ENCODE measurements at regions not wholly inside any gene's neighbourhood (a gene's known extent, or its start where the extent isn't known, plus 50 kb on each side); places are given as distances from the start of the nearest gene placed in this dataset.

DNA sequence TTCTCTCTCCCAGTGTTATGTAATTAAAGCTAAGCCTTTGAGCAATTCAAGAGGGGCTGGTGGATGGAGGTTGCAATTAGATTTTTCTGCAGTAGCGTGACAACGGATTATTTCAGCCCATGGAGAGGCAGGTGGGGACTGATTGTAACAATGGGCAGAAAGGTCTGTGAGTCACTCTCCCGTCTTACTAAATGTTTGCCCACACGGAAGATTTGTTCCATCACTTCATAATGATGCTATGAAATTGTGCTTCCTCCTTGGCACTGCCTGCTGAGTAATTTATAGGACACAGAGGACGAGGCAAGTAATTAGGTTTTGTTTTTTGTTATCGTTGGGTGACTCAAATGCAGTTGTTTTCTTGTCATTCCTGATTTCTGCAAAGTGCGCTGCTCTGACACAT is 594.5 kb upstream of the DPP6 start:
- DNase-seq: no peak

- DNase-seq: no peak
Observed at GRCh38 chr7:153470004-153470671, 582.1 kb upstream of the DPP6 start.

DNA sequence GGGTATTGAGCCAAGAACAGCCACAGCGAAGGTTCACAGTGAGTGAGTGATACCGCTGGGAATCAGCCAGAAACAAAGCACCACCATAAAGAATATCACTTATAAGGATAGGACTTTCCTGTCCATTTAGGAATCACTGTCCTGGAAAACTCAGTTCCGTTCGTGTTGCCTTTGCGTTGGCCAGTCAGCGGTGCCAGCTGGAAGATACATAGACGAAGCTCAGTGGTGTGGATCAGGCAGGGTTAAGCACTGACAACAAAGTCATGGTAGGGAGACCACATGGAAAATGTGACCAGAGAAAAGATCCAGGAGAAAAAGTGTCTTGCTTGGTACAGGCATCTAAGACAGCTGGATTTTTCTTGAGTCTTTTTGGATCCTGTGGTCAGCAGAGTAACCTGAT is 579.7 kb upstream of the DPP6 start:
- DNase-seq: no peak

DNA sequence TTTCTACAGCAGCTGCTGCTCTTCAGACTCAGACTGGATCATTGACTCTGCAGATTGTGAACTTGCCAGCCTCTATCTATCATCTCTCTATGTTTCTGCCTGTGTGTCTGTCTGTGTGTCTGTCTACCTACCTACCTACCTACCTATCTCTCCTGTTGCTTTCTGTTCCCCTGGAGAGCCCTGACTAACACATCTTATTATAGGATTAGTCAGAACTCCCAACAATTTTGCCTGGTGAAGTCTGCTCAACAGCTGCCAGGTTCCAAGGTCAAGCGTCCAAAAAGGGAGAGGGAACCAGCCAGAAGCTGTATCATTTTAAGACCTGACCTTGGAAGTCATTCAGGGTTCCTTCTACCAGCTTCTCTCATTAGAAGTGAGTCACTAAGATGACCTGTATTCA is 579.0 kb upstream of the DPP6 start:
- DNase-seq: no peak

DNA sequence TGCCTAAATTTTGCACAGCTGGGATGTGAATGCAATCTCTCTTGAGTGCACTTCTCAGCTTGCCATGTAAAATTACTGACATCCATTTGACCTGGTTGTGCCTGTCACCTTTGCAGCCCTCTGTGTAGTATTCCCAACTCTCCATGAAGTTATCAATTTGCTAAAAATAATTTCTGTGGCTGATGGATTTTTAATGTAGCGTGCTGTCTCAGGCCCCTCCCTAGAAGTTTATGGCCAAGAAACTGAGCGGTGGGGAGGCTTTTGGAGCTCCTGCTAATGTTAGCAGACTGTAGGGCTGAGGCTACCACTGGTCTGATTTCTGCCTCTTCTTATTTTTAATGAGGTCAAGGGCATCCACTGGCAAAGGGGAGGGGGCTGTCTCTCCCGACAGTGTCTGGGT is 577.0 kb upstream of the DPP6 start:
- DNase-seq: no peak

- DNase-seq: no peak
Observed at GRCh38 chr7:153476166-153476565, 576.0 kb upstream of the DPP6 start.

DNA sequence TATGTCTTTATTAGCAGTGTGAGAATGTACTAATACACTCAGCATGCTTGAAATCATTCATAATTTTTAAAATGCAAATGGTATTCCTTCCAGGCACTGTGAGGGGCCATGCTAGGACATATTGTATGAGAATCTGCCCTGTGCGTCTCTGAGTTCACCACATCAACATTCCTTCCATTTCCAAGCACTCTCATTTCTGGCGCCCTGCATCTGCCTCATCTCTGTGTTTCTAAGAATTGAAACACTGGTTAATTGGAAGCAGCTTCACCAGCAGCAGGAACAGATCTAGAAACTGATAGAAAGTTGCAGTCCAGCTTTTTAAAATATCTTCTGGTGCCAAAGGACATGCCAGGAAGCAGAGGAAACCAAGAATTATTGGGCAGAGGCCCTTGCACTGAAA is 555.9 kb upstream of the DPP6 start:
- DNase-seq: no peak

- no peak for DNase-seq
Observed at GRCh38 chr7:153503093-153503492, 549.1 kb upstream of the DPP6 start.

GRCh38 chr7:153504288-153505075 is 547.7 kb upstream of the DPP6 start:
- DNase-seq: no peak

DNA sequence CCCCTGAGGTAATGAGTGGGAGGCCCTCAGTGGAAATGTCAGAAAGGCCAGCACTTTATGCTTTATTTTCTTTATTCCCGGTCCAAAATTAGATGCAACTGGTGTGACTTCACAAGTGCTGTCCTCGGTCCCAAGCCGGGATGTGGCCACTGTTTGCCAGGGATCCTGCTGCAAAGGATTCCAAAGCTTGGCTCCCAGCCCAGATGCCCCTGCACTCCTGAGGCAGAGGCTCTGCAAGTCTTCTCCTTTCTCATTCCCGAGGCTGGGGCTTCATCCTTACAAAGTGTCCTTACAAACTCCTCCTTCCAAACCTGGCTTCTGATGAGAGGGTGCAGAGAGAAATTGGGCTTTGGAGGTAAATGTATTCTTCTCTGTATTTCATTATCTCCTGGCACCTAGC is 544.3 kb upstream of the DPP6 start:
- no peak for DNase-seq

DNA sequence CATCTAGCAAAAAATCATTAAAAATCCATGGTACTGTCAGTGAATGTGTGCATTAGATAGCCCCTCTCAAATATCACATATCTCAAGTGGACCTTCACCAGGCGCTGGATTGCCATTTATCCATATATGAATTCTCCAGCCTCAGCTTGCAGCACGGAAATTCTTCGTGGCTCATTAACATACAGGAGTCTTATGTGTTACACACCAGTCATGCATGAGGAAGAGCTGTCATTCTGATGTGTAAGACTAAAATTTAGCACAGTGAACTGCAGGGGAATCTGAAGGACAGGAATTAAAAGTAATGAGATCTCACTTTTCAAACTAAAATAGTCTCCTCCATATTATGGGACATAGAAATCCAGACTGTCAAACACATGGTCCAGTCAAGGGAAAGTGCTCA is 542.4 kb upstream of the DPP6 start:
- no peak for DNase-seq

DNA sequence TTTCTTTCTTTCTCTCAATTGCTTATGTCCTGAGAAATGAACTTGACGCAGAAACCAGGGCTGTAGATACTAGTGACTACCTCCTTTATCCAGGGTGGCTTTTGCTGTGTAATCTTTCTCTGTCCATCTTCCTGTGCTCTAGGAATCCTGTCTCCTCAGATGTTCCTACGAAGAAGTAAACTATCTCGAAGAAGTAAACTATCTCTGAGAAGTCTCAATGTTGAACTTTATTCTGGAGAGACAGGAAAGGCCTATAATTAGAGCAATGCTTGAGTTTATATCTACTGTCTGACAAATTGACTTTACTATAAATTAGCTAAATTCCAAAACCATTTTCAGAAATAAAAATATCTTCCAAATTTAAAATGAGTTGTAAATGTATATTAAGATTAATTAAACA is 541.5 kb upstream of the DPP6 start:
- no peak for DNase-seq

- DNase-seq: no peak
Observed at GRCh38 chr7:153514032-153514431, 538.2 kb upstream of the DPP6 start.

GRCh38 chr7:153515359-153515758 is 536.8 kb upstream of the DPP6 start:
- no peak for DNase-seq

DNA sequence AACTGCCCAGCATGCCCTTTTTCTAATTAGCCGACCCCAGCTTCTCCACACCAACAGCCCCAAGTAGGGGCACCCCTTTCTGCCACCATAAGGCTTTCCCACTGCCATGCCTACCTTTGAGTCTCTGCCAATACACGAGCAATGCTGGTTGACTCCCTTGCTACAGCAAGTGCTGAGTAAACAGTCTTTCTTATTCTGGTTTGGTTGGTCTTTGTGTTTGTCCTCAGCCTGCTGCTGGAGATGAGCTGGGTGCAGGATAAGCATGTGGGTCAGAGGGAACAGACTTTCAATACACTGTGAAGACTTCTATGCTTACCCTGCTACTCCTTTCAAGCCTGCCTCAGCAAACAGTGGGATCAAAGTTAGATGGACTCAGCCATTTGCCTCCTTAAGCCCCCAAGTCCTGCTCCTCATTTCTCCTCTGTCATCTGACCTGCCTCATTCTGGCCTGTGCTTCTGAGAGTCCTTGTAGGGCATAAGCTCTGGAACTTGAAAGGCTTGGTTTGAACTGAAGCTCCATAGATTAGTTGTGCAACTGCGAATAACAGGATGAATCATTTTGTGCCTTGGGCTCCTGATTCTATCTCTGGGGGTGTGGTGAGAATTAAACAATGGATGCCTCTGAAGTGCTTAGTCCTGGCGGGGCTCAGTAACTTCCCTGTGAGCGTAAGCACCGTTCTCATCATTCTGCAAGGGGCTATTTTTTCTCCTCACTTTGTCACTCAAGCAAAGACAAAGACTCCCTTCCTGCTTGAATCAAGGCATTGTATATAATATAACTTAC is 533.8 kb upstream of the DPP6 start:
- no peak for DNase-seq

DNA sequence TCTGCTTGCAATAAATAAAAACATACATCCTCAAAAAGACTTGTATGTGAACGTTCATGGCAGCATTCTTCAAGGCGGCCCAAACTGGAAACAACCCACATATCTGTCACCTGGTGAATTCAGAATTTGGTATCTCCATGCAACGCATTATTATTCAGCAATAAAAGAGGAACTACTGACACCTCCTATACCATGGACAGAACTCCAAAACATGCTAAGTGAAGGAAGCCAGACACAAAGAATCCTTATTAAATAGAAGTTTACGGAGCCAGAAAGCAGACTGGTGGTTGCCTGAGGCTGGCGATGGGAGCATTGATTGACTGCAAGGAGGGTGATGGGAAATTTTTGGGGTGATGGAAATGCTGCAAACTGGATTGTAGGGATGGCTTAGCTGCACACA is 530.8 kb upstream of the DPP6 start:
- no peak for DNase-seq

GRCh38 chr7:153522261-153522660 is 529.9 kb upstream of the DPP6 start:
- no peak for DNase-seq

DNA sequence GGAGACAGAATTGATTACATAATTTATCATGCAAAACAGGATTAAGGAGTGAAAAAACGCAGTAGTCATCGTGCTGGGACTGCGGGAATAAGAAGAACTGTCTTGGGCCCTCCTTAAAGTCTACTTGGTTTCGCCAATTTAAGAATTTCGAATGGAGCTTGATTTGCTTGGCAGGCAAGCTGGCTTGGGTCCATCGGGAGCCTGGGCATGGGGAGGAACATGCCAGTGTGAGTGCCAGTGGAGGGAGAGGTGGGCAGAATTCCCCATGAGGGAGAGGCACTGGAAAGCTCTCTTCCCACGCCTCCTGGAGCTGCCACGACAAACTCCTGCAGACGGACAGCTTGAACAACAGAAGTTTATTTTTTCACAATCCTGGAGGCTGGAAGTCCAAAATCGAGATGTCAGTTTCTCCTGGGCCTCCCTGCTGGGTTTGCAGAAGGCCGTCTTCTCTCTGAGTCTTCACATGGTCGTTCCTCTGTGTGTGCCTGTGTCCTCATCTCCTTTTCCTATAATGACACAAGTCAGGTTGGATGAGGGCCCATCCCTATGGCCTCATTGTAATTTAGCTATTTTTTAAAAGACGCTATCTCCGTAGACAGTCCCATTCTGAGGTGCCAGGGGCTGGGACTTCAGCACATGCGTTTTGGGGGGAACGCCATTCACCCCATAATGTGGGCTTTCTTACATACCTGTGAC is 528.7 kb upstream of the DPP6 start:
- DNase-seq: no peak

DNA sequence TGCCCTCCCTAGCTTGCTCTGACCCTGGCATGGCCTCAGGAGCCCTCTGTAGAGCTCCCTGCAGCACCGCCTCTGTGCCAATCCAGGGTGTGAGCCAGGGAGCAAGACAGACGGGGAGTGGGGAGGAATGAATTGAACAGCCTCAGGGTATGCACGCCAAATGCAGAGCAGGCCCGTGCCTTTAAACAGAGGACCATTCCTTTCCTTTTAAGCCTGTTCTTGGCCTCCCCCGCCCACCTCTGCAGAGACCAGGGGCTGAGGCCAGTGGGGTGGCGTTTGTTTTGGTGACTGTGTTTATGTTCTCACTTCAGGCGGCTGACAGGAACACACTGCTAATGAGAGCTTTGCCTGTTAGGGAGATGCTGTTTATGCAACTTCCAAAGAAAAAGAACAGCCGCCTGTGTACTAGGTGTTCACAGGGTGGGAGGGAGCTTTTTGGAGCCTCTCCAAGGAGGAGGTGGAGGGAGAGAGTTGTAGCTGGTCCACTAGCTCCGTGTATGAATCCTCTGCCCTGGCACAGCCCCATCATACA is 528.1 kb upstream of the DPP6 start:
- peak; percentile 34 for DNase-seq

GRCh38 chr7:153529100-153529499 is 523.1 kb upstream of the DPP6 start:
- no peak for DNase-seq

- DNase-seq: no peak
Observed at GRCh38 chr7:153529651-153530165, 522.5 kb upstream of the DPP6 start.

- DNase-seq: no peak
Observed at GRCh38 chr7:153530441-153530840, 521.8 kb upstream of the DPP6 start.

All from right kidney (tissue), 1 donor.